K562 (cell line): ENCODE measurements at regions not wholly inside any gene's neighbourhood (a gene's known extent, or its start where the extent isn't known, plus 50 kb on each side); places are given as distances from the start of the nearest gene placed in this dataset.

Experiments
- ATAC-seq: fragments of 200-7000 bp; cut with Tn5 transposase; 3 replicates; pipeline ENCODE4 v1.9.1; 2020; ENCODE audit warnings: moderate library complexity
- BruUV-seq: library from RNA; stranded (reverse); fragments of 400-500 nt; replicated peaks from 2 replicates; lab custom pipeline; 2021; lab: Mats Ljungman, UMichigan
- CTCF ChIA-PET: fragments of 300-600 bp; formaldehyde crosslinking; extraction: SDS; loops from one replicate; lab custom pipeline; 2021; ENCODE audit warnings: low intra/inter-chr PET ratio; lab: Yijun Ruan, JAX
- POLR2A ChIA-PET: fragments of 300-600, 350-650 bp; sonication (Branson Sonifier 250); formaldehyde crosslinking; extraction: SDS; loops from one replicate; lab custom pipeline; 2021; ENCODE audit warnings: antibody characterized with exemption, inconsistent platforms; lab: Yijun Ruan, JAX
- DNase-seq, 4 experiments: peaks; one replicate each; pipeline versions ENCODE4 v3.0.0 to v3.0.0-alpha.2; 2011 to 2018; ENCODE audit warnings: low spot score in 3 of 4, mixed read lengths in 3 of 4; ENCODE audit errors: extremely low read depth in 1 of 4
- FAIRE-seq: peaks from 2 replicates; lab custom pipeline; 2011; peaks lifted over from hg19 to GRCh38; lab: Jason Lieb, UNC
- H2AFZ ChIP-seq: 2 replicates; pipeline ENCODE4 v1.6.0; 2011; ENCODE audit warnings: low read depth, low read length, control low read depth, inconsistent platforms
- H3K27ac ChIP-seq: fragments of 200-600 bp; 3 replicates; pipeline ENCODE4 v1.8.0; 2011; ENCODE audit warnings: low read depth, mild to moderate bottlenecking, control low read depth, inconsistent platforms, low read length, moderate library complexity, mixed read lengths; ENCODE audit errors: extremely low read depth
- H3K27me3 ChIP-seq, 2 experiments: fragments of 300-600 bp in 1 of 2; 2 replicates in 1 of 2; 3 replicates in 1 of 2; pipeline versions ENCODE4 v1.6.0 to v1.8.0; 2011; ENCODE audit warnings: inconsistent platforms in 2 of 2, low read length in 2 of 2, mild to moderate bottlenecking in 1 of 2, mixed read lengths in 1 of 2, moderate library complexity in 1 of 2; ENCODE audit not compliant: control insufficient read depth in 2 of 2, insufficient read depth in 2 of 2
- H3K36me3 ChIP-seq: fragments of 300-600 bp; 3 replicates; pipeline ENCODE4 v1.8.0; 2011; ENCODE audit warnings: mild to moderate bottlenecking, low read length, inconsistent platforms; ENCODE audit not compliant: control insufficient read depth, insufficient read depth
- H3K4me1 ChIP-seq, 2 experiments: fragments of 200-600 bp in 1 of 2; replicated peaks in 1 of 2; 2 replicates in 1 of 2; 3 replicates in 1 of 2; pipeline versions ENCODE4 v1.5.1 to v1.8.0; 2011; ENCODE audit warnings: inconsistent platforms in 2 of 2, low read length in 2 of 2, mild to moderate bottlenecking in 1 of 2, mixed read lengths in 1 of 2, moderate library complexity in 1 of 2; ENCODE audit not compliant: control insufficient read depth in 2 of 2, insufficient read depth in 2 of 2
- H3K4me2 ChIP-seq: 2 replicates; pipeline ENCODE4 v1.6.1; 2011; ENCODE audit warnings: low read length, control low read depth, inconsistent platforms, mixed read lengths; ENCODE audit not compliant: insufficient read depth
- H3K4me3 ChIP-seq: fragments of 200-600 bp; sonication (generic), shearing (Covaris generic); 2 replicates; pipeline ENCODE4 v1.5.1; 2016; ENCODE audit warnings: control low read depth, inconsistent platforms
- H3K79me2 ChIP-seq: fragments of 200-600 bp; 3 replicates; pipeline ENCODE4 v1.8.0; 2011; ENCODE audit warnings: low read length, inconsistent platforms; ENCODE audit not compliant: control insufficient read depth, insufficient read depth
- H3K9ac ChIP-seq, 2 experiments: 2 replicates each; pipeline versions ENCODE4 v1.6.0 to v1.6.1; 2011; ENCODE audit warnings: low read depth in 2 of 2, low read length in 2 of 2, control low read depth in 1 of 2, inconsistent platforms in 1 of 2, mild to moderate bottlenecking in 1 of 2, mixed read lengths in 1 of 2; ENCODE audit not compliant: insufficient read depth in 1 of 2
- H3K9me1 ChIP-seq: one replicate; pipeline ENCODE4 v1.6.0; 2011; ENCODE audit warnings: inconsistent platforms, mild to moderate bottlenecking, low read length, moderate library complexity; ENCODE audit not compliant: control insufficient read depth, insufficient read depth
- H3K9me3 ChIP-seq: replicated peaks from 2 replicates; pipeline ENCODE4 v1.5.1; 2011; ENCODE audit warnings: low read depth, low read length, inconsistent platforms; ENCODE audit not compliant: control insufficient read depth, insufficient read depth
- H4K20me1 ChIP-seq: replicated peaks from 2 replicates; pipeline ENCODE4 v1.6.1; 2011; ENCODE audit warnings: low read length, inconsistent platforms, mixed read lengths; ENCODE audit not compliant: control insufficient read depth, insufficient read depth
- ZNF224 ChIP-seq: sonication (generic); formaldehyde crosslinking; IDR thresholded peaks from 2 replicates; pipeline ENCODE4 v1.8.0; 2022; ENCODE audit warnings: mild to moderate bottlenecking, missing genetic modification reagents
- WGBS: fragments of 100-300 bp; shearing (Covaris generic); methylation state at CpG from one replicate; pipeline ENCODE4 v1.1.6; 2016; ENCODE audit warnings: low coverage, mixed read lengths; ENCODE audit not compliant: insufficient coverage; ENCODE audit errors: missing lambda C conversion rate; 5-methylcytosine and 5-hydroxymethylcytosine counted together
- in situ Hi-C: fragments of 300-500 bp; cut with MboI; formaldehyde crosslinking; loops from 4 replicates; pipeline ENCODE4 v1.15.0; 2018; ENCODE audit warnings: inconsistent platforms, mixed read lengths
- intact Hi-C: fragments of 100-400 bp; cut with micrococcal nuclease; formaldehyde crosslinking; loops from 2 replicates; pipeline ENCODE4 v1.14.2; 2022
- TF ChIP-seq, protein P1 (sequence below), 2 experiments: fragments of 450-650 bp in 1 of 2; IDR thresholded peaks; 2 replicates each; pipeline ENCODE4 v1.6.1; 2011 to 2017; ENCODE audit warnings: low read depth in 2 of 2, antibody characterized with exemption in 1 of 2, borderline replicate concordance in 1 of 2, low read length in 1 of 2, mild to moderate bottlenecking in 1 of 2, mixed read lengths in 1 of 2; ENCODE audit not compliant: control insufficient read depth in 1 of 2

DNA sequence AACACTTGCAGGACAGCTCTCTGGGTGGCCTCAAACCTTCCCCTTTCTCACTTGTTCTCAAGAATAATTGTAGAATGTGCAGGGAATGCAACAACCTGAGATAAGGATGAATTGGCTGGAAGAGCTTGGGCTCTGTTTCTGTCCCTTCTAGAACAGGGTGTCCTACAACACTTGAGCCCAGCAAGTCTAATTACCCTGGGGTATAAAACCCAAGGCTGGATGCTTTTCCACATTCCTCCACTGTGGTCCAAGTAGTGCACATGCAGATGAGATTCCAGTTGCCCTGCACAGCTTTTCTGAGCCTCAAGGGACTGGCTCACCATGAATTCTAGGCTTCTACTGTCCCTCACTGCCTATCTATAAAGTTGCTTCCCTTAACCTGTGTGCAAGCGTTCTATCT, 140.8 kb upstream of the SPATS2L start:
- Histone ChIP-seq H3K9me1 (no peaks in the 10 kb centered on the region), H4K20me1 (no peaks in the 10 kb centered on the region), H3K4me2 (no peak overlapping the region), H3K27ac (no peak overlapping the region), H3K79me2 (no peaks in the 10 kb centered on the region), H3K4me1 (no peaks in the 10 kb centered on the region; a peak in 1 of 5 replicates), H3K9me3 (no peaks in the 10 kb centered on the region), H3K4me3 (no peak overlapping the region), H2AFZ (no peak overlapping the region), H3K9ac (no peak overlapping the region), H3K36me3 (no peaks in the 10 kb centered on the region), H3K27me3 (no peaks in the 10 kb centered on the region)
- DNase-seq (no peak), FAIRE-seq (no peak), ATAC-seq (no peak)
- peak; percentile 99 for TF ChIP-seq ZNF224 (CRISPR knock-in tag)
- TF ChIP-seq, protein P1, sequence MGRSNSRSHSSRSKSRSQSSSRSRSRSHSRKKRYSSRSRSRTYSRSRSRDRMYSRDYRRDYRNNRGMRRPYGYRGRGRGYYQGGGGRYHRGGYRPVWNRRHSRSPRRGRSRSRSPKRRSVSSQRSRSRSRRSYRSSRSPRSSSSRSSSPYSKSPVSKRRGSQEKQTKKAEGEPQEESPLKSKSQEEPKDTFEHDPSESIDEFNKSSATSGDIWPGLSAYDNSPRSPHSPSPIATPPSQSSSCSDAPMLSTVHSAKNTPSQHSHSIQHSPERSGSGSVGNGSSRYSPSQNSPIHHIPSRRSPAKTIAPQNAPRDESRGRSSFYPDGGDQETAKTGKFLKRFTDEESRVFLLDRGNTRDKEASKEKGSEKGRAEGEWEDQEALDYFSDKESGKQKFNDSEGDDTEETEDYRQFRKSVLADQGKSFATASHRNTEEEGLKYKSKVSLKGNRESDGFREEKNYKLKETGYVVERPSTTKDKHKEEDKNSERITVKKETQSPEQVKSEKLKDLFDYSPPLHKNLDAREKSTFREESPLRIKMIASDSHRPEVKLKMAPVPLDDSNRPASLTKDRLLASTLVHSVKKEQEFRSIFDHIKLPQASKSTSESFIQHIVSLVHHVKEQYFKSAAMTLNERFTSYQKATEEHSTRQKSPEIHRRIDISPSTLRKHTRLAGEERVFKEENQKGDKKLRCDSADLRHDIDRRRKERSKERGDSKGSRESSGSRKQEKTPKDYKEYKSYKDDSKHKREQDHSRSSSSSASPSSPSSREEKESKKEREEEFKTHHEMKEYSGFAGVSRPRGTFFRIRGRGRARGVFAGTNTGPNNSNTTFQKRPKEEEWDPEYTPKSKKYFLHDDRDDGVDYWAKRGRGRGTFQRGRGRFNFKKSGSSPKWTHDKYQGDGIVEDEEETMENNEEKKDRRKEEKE (IDR thresholded peaks at IDR 0.05; ENCODE audit: borderline replicate concordance in 1 of 2, control insufficient read depth in 1 of 2, low read depth in 2 of 2, low read length in 1 of 2), result no peak
- in situ Hi-C loops, result no loop called here
- WGBS, result 43% methylated on average over 1 of the region's 1 CpG
- ChIA-PET POLR2A (interaction anchor here (0.6 kb wide), 1 partner anchor 30 kb away, joined by 3 read pairs; no protein-coding TSS in a partner anchor), CTCF (no interaction called here)
- BruUV-seq, result no TSS peak
- intact Hi-C loops, result no loop called here
